COLO829 (cell line): ENCODE measurements at regions not wholly inside any gene's neighbourhood (a gene's known extent, or its start where the extent isn't known, plus 50 kb on each side); places are given as distances from the start of the nearest gene placed in this dataset.

Experiments
- DNase-seq: peaks from one replicate; pipeline ENCODE4 v3.0.0; 2012; ENCODE audit warnings: low spot score

GRCh38 chr3:1824359-1824758 is 274.3 kb upstream of the CNTN4 start:
- no peak for DNase-seq

DNA sequence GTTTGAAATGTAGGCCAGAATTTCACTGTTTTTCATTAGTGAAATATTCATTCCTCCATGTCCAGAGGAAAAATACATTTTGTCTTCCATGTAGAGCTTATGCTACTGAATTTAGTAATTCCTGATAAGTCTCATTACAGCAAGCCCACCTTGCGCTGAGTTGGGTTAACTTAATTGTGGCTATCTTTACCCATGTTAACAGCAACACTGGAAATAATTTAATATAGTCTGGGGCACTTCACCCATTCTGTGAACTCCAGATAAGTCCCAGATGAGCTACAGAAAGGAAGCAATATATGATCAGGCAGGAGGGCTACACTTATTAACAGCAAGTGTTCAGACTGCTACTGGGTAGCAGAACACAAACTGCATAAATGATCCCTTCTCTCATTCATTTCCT is 270.1 kb upstream of the CNTN4 start:
- no peak for DNase-seq

GRCh38 chr3:1830851-1831250 is 267.8 kb upstream of the CNTN4 start:
- DNase-seq, result no peak

GRCh38 chr3:1832395-1832794 is 266.3 kb upstream of the CNTN4 start:
- no peak for DNase-seq

- no peak for DNase-seq
Measured at GRCh38 chr3:1843111-1843510, 255.6 kb upstream of the CNTN4 start.

GRCh38 chr3:1847571-1847970 is 251.1 kb upstream of the CNTN4 start:
- DNase-seq, result no peak

- no peak for DNase-seq
Measured at GRCh38 chr3:1848935-1849334, 249.7 kb upstream of the CNTN4 start.

- DNase-seq, result no peak
Measured at GRCh38 chr3:1852950-1853349, 245.7 kb upstream of the CNTN4 start.

DNA sequence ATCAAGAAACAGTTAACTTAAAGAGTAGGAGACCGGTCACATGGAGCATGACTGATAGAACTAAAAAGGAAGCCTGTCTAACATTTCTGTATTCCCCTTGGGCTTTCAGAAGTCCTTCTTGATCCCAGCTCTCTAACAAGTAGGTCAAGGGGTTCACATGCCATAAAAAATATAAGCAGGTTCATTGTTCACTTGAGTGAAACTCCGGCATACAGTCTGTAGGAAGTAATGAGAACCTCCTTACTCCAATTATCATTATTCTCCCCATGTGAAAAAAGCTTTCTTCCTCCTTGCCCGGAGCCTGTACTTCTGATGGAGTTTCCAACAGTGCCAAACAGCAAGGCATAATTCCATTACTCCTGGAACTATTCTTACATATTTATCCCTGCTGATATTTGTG is 242.8 kb upstream of the CNTN4 start:
- peak; percentile 39 for DNase-seq

DNA sequence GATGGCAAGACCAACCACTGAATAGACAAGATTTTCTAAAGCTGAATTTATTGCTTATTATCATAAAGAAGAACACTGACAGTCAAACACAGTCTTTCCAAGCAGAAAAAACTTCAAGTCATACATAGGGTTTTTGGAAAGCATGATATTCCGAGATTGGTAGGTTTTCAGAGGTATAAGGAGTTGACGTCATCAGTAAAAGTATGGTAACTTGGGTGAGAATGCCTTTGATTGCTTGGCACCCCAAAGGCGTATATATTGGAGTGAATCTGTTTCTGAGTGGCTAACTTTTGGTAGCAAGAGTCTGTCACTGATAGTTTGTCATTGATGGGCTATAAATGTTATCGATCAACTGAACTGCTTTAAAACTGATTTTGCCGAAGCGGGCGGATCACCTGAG is 227.9 kb upstream of the CNTN4 start:
- DNase-seq, result no peak

GRCh38 chr3:1883534-1883933 is 215.1 kb upstream of the CNTN4 start:
- DNase-seq, result no peak

DNA sequence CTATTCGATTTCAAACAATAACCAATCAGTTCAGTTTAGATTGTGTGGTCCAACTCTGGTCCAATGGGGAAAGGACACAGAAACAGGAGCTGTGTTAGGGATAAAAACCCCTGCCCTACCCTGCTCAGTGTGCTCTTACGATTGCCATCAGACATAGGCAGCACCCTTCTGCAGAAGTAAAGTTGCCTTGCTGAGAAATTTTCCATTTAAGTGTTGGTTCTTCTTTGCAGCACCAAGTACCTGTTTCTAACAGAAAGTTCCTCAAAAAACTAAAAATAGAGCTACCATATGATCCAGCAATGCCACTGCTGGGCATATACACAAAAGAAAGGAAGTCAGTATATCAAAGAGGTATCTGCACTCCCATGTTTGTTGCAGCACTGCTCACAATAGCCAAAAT is 206.2 kb upstream of the CNTN4 start:
- DNase-seq, result no peak

DNA sequence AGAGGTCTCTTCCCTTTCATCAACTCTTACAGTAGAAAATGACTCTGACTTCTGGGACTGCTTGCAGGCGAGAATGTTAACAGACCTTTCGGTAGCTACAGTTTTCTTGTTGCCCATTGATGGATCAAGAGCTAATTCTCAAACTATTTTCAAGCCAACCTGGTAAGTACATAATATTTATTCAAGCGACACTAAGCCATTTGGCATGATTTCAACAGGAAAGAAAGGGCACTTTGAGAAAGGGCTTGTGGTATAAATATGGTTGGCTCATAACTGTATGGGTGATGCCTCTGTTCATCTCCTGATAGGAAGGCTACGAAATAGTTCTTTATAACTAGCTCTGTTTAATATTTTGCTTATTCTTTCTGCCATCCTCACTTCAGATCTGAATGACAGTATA is 196.2 kb upstream of the CNTN4 start:
- no peak for DNase-seq

- no peak for DNase-seq
Measured at GRCh38 chr3:1903111-1903510, 195.6 kb upstream of the CNTN4 start.

- no peak for DNase-seq
Measured at GRCh38 chr3:1907911-1908310, 190.8 kb upstream of the CNTN4 start.

DNA sequence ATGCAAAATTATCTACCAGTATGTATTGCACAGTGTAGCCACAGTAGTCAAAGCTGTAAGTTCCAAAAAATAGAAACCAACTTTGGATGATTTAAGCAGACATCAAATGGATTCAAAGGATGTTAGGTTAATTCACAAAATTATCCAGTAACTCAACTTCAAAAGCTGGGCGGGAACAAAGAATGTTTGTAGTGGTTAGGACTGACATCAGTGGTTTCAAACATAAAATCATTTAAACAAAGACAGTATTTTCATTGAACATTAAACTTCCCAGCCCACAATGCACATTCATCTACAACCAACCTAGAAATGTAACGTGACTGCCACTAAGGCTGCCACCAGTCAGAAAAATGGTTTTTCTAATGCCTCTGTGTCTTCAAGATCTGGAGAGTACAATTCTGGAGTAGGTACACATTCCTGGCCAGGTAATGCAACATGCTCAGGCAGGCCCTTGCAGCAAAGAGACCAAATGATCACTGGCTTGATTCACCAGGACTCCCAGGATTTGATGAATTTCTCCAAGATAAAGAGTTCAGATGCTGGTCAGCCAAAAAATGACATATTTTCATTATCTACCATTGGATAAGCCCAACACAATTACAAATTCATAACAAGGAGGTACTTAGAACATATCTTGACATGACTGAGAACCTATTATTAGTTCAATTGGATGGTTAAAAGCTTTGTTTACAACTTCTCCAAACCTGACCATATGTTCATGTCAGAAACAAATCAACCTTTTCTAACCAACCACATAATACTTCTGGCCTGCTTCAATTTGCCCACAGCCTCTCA is 189.8 kb upstream of the CNTN4 start:
- peak; percentile 37 for DNase-seq

DNA sequence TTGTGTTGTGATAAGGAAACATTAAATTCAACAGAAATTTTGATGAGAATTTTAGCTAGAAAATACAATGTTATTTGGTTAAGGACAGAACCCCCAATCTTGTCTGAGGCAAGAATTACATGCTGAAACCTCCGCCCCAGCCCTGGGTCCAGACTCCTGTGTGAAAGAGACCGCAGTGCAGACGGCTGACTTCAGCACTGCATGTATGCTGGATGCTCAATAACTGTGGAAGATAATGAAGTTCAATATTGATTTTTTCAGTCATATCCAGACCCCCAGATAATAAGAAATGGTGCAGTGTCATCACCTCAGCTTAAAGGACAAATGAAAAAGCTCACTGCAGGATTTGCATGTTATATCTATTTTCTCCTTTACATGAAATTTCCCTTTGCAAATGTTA is 188.3 kb upstream of the CNTN4 start:
- no peak for DNase-seq

- no peak for DNase-seq
Measured at GRCh38 chr3:1929788-1930414, 168.8 kb upstream of the CNTN4 start.

- DNase-seq, result no peak
Measured at GRCh38 chr3:1938975-1939374, 159.7 kb upstream of the CNTN4 start.

GRCh38 chr3:1942781-1943180 is 155.9 kb upstream of the CNTN4 start:
- peak; percentile 69 for DNase-seq

DNA sequence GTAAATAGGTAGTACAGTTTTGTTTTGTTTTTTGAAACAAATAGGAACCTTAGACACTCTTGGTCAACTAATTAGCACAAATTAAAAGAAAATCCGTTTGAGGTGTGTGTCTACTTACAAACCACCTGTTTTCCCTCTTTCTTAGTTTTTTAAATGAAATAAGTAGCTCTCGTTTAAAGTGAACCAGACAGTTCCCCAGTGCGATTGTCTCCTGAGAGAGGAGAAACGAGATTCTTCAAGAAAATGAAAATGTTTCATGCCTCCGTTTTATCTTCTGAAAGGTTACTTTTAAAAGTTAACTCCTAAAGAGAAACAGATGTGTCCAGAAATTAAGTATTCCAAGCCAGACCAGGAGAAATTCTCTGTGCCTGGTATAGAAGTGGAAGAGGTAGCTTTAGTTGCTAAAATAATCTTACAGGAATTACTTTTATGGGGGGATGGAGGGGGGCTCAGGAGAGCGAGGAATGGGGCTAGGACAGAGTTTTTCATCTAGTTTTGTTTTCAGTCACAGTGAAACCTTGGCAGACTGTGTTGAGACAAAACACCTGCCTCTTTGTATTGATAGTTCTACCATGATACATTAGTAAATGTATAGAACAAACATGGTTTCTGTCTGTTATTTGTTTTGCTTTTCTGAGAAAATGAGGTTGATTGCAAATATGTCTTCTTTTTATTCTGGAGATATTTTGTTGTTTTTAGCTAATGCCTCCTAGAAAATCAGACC is 155.1 kb upstream of the CNTN4 start:
- DNase-seq, result no peak

- no peak for DNase-seq
Measured at GRCh38 chr3:1945698-1946097, 153.0 kb upstream of the CNTN4 start.

GRCh38 chr3:1953536-1953935 is 145.1 kb upstream of the CNTN4 start:
- no peak for DNase-seq
